GM12878 (cell line): ENCODE measurements at regions not wholly inside any gene's neighbourhood (a gene's known extent, or its start where the extent isn't known, plus 50 kb on each side); places are given as distances from the start of the nearest gene placed in this dataset.

Experiments used
- ATAC-seq: fragments of 200-7000 bp; cut with Tn5 transposase; 3 replicates; pipeline ENCODE4 v1.9.1; 2020; ENCODE audit warnings: mild to moderate bottlenecking, moderate library complexity
- BruUV-seq: library from RNA; stranded (reverse); fragments of 400-500 nt; replicated peaks from 2 replicates; lab custom pipeline; 2021; lab: Mats Ljungman, UMichigan
- CTCF ChIA-PET: fragments of 300-600 bp; sonication (Branson Sonifier 250); formaldehyde crosslinking; extraction: SDS; loops from one replicate; lab custom pipeline; 2021; ENCODE audit warnings: inconsistent platforms; lab: Yijun Ruan, JAX
- POLR2A ChIA-PET: fragments of 350-600 bp; formaldehyde crosslinking; extraction: SDS; loops from one replicate; lab custom pipeline; 2021; ENCODE audit warnings: inconsistent platforms; lab: Charles Lee
- RAD21 ChIA-PET: fragments of 300-600 bp; sonication (Branson Sonifier 250); formaldehyde crosslinking; loops from one replicate; lab custom pipeline; 2023; ENCODE audit warnings: antibody characterized with exemption; ENCODE audit not compliant: unreplicated experiment; lab: Charles Lee
- SMC1A ChIA-PET: fragments of 300-600 bp; sonication (Branson Sonifier 250); formaldehyde crosslinking; loops from one replicate; lab custom pipeline; 2023; ENCODE audit not compliant: unreplicated experiment, uncharacterized antibody; lab: Charles Lee
- DNase-seq: peaks from one replicate; pipeline ENCODE4 v3.0.0-alpha.2; 2011; ENCODE audit warnings: low read depth, low spot score
- FAIRE-seq: peaks from 3 replicates; lab custom pipeline; 2011; peaks lifted over from hg19 to GRCh38; lab: Jason Lieb, UNC
- H2AFZ ChIP-seq: 2 replicates; pipeline ENCODE4 v1.6.0; 2011; ENCODE audit warnings: low read depth, low read length, control low read depth; ENCODE audit not compliant: control insufficient read depth
- H3K27ac ChIP-seq: 2 replicates; pipeline ENCODE4 v1.5.1; 2011; ENCODE audit warnings: control low read depth; ENCODE audit not compliant: control insufficient read depth, insufficient read depth
- H3K27me3 ChIP-seq, 2 experiments: replicated peaks in 1 of 2; 2 replicates each; pipeline versions ENCODE4 v1.6.0 to v1.6.1; 2011; ENCODE audit warnings: low read length in 1 of 2; ENCODE audit not compliant: control insufficient read depth in 2 of 2, insufficient read depth in 2 of 2
- H3K36me3 ChIP-seq, 2 experiments: 2 replicates each; pipeline ENCODE4 v1.5.1; 2011; ENCODE audit warnings: low read length in 1 of 2; ENCODE audit not compliant: control insufficient read depth in 2 of 2, insufficient read depth in 2 of 2
- H3K4me1 ChIP-seq: 2 replicates; pipeline ENCODE4 v1.6.1; 2011; ENCODE audit warnings: mild to moderate bottlenecking, low read length, moderate library complexity, mixed read lengths; ENCODE audit not compliant: control insufficient read depth, insufficient read depth
- H3K4me2 ChIP-seq: 2 replicates; pipeline ENCODE4 v1.6.0; 2011; ENCODE audit warnings: control low read depth; ENCODE audit not compliant: control insufficient read depth, insufficient read depth
- H3K4me3 ChIP-seq: fragments of 200-600 bp; sonication (generic); 2 replicates; pipeline ENCODE4 v1.5.1; 2016
- H3K79me2 ChIP-seq: 2 replicates; pipeline ENCODE4 v1.6.0; 2011; ENCODE audit warnings: low read length; ENCODE audit not compliant: control insufficient read depth, insufficient read depth
- H3K9ac ChIP-seq: 2 replicates; pipeline ENCODE4 v1.8.0; 2011; ENCODE audit warnings: low read length, control low read depth, mixed read lengths; ENCODE audit not compliant: control insufficient read depth, insufficient read depth
- H3K9me3 ChIP-seq: replicated peaks from 3 replicates; pipeline ENCODE4 v1.5.1; 2011; ENCODE audit warnings: mild to moderate bottlenecking, low read length; ENCODE audit not compliant: control insufficient read depth, insufficient read depth
- H4K20me1 ChIP-seq: 2 replicates; pipeline ENCODE4 v1.6.0; 2011; ENCODE audit not compliant: control insufficient read depth, insufficient read depth
- BCL11A ChIP-seq: IDR thresholded peaks from 2 replicates; pipeline ENCODE4 v1.6.1; 2011; ENCODE audit warnings: low read depth, low read length
- CEBPB ChIP-seq, 2 experiments: fragments of 150-350 bp in 1 of 2; IDR thresholded peaks; 2 replicates each; pipeline ENCODE4 v1.6.1; 2012 to 2014; ENCODE audit warnings: low read depth in 2 of 2, low read length in 2 of 2, borderline replicate concordance in 1 of 2, inconsistent platforms in 1 of 2
- FOS ChIP-seq: IDR thresholded peaks from 3 replicates; pipeline ENCODE4 v1.6.1; 2011; ENCODE audit warnings: borderline replicate concordance; ENCODE audit not compliant: insufficient read length; ENCODE audit errors: extremely low read depth
- HCFC1 ChIP-seq: fragments of 150-350 bp; IDR thresholded peaks from 2 replicates; pipeline ENCODE4 v1.6.1; 2014; ENCODE audit warnings: low read length
- HDAC6 ChIP-seq: fragments of 200-600 bp; sonication (generic); IDR thresholded peaks from one replicate; pipeline ENCODE4 v1.8.0; 2017; ENCODE audit warnings: antibody characterized with exemption; ENCODE audit not compliant: unreplicated experiment
- IKZF1 ChIP-seq: fragments of 450-650 bp; conservative IDR thresholded peaks from 2 replicates; pipeline ENCODE4 v1.6.1; 2017; ENCODE audit warnings: antibody characterized with exemption, mild to moderate bottlenecking
- KLF5 ChIP-seq: fragments of 450-650 bp; IDR thresholded peaks from 2 replicates; pipeline ENCODE4 v1.6.1; 2014; ENCODE audit warnings: mild to moderate bottlenecking; ENCODE audit not compliant: partially characterized antibody
- MYC ChIP-seq: IDR thresholded peaks from 2 replicates; pipeline ENCODE4 v1.6.1; 2011; ENCODE audit warnings: mild to moderate bottlenecking, low read length, moderate library complexity, inconsistent platforms; ENCODE audit not compliant: insufficient read depth, insufficient replicate concordance, insufficient read length, severe bottlenecking
- NFYB ChIP-seq: IDR thresholded peaks from 2 replicates; pipeline ENCODE4 v1.6.1; 2011; ENCODE audit warnings: low read depth, mild to moderate bottlenecking, low read length, improper control_type of control experiment, moderate library complexity; ENCODE audit not compliant: insufficient read depth
- RB1 ChIP-seq: fragments of 450-650 bp; formaldehyde crosslinking; IDR thresholded peaks from 2 replicates; pipeline ENCODE4 v1.6.1; 2017; ENCODE audit warnings: mild to moderate bottlenecking, borderline replicate concordance
- RBBP5 ChIP-seq: fragments of 200-600 bp; sonication (generic); conservative IDR thresholded peaks from 2 replicates; pipeline ENCODE4 v1.6.1; 2016
- WRNIP1 ChIP-seq: IDR thresholded peaks from 2 replicates; pipeline ENCODE4 v1.6.1; 2011; ENCODE audit warnings: low read depth, low read length, improper control_type of control experiment, borderline replicate concordance
- YBX1 ChIP-seq: fragments of 450-650 bp; IDR thresholded peaks from 2 replicates; pipeline ENCODE4 v1.6.1; 2016; ENCODE audit warnings: antibody characterized with exemption
- ZNF274 ChIP-seq: IDR thresholded peaks from one replicate; pipeline ENCODE4 v1.8.0; 2011; ENCODE audit not compliant: insufficient read length, insufficient read depth
- in situ Hi-C: fragments of 300-500 bp; cut with MboI; formaldehyde crosslinking; loops from 9 replicates; pipeline ENCODE4 v1.14.3; 2018; ENCODE audit warnings: mixed read lengths
- intact Hi-C: fragments of 100-400 bp; cut with micrococcal nuclease; formaldehyde crosslinking; loops from one replicate; pipeline ENCODE4 v1.14.2; 2022; ENCODE audit not compliant: unreplicated experiment
- TF ChIP-seq, protein P1 (sequence below): IDR thresholded peaks from 2 replicates; pipeline ENCODE4 v1.6.1; 2012; ENCODE audit warnings: low read depth, low read length, improper control_type of control experiment
- TF ChIP-seq, protein P2 (sequence below): IDR thresholded peaks from 2 replicates; pipeline ENCODE4 v1.6.1; 2012; ENCODE audit warnings: improper control_type of control experiment, low read depth, low read length; ENCODE audit not compliant: insufficient replicate concordance
- TF ChIP-seq, protein P3 (sequence below): fragments of 450-650 bp; IDR thresholded peaks from 2 replicates; pipeline ENCODE4 v1.6.1; 2017; ENCODE audit warnings: mild to moderate bottlenecking, low read depth, inconsistent platforms; ENCODE audit not compliant: poor library complexity, severe bottlenecking
- TF ChIP-seq, protein P4 (sequence below): IDR thresholded peaks from 2 replicates; pipeline ENCODE4 v1.6.1; 2011; ENCODE audit warnings: borderline replicate concordance, low read depth, mild to moderate bottlenecking, moderate library complexity, mixed read lengths, low read length; ENCODE audit not compliant: insufficient read depth; ENCODE audit errors: extremely low read length

DNA sequence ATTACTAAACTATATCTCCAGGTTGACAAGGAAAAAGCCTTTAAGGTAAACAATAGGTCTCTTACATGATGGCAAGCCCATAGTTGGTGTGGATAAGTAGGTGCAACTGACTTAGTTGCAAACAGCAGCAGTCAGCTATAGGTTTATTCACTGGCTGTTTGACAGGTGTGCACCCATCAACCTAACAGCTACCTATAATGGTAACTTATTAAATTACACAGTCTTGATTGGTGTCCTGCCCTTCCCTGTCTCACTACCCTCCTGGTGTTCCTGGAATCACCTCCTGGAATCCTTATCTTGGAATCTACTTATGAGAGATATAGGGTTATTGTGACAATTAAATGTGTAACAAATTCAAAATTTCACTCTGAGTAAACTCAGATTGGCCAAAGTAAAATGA lies 467.8 kb upstream of the UBE2E2 start:
- intact Hi-C loops = no loop called here
- no TSS peak for BruUV-seq
- ChIA-PET CTCF (no interaction called here), POLR2A (no interaction called here), RAD21 (no interaction called here), SMC1A (no interaction called here)
- ATAC-seq (no peak), FAIRE-seq (no peak), DNase-seq (no peak)
- H2AFZ ChIP-seq = no peak overlapping the region
- no peaks in the 10 kb centered on the region for H3K79me2 ChIP-seq
- H3K4me3 ChIP-seq = no peak overlapping the region
- H3K27ac ChIP-seq = no peak overlapping the region
- H3K36me3 ChIP-seq = no peaks in the 10 kb centered on the region
- H3K9me3 ChIP-seq = no peaks in the 10 kb centered on the region
- no peaks in the 10 kb centered on the region for H3K27me3 ChIP-seq
- in situ Hi-C loops = no loop called here
- H3K9ac ChIP-seq = no peak overlapping the region
- H4K20me1 ChIP-seq = no peaks in the 10 kb centered on the region
- no peaks in the 10 kb centered on the region for H3K4me1 ChIP-seq
- no peak overlapping the region for H3K4me2 ChIP-seq
- TF ChIP-seq MYC (no peak), CEBPB (IDR thresholded peaks at IDR 0.05; ENCODE audit: borderline replicate concordance in 1 of 2, low read depth in 2 of 2, low read length in 2 of 2) (no peak), IKZF1 (no peak), NFYB (no peak), WRNIP1 (no peak), RBBP5 (no peak), FOS (no peak), YBX1 (no peak), ZNF274 (no peak), HDAC6 (no peak), RB1 (no peak), KLF5 (no peak), BCL11A (no peak), HCFC1 (no peak)
- TF ChIP-seq, protein P1, sequence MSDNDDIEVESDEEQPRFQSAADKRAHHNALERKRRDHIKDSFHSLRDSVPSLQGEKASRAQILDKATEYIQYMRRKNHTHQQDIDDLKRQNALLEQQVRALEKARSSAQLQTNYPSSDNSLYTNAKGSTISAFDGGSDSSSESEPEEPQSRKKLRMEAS = no peak
- TF ChIP-seq, protein P2, sequence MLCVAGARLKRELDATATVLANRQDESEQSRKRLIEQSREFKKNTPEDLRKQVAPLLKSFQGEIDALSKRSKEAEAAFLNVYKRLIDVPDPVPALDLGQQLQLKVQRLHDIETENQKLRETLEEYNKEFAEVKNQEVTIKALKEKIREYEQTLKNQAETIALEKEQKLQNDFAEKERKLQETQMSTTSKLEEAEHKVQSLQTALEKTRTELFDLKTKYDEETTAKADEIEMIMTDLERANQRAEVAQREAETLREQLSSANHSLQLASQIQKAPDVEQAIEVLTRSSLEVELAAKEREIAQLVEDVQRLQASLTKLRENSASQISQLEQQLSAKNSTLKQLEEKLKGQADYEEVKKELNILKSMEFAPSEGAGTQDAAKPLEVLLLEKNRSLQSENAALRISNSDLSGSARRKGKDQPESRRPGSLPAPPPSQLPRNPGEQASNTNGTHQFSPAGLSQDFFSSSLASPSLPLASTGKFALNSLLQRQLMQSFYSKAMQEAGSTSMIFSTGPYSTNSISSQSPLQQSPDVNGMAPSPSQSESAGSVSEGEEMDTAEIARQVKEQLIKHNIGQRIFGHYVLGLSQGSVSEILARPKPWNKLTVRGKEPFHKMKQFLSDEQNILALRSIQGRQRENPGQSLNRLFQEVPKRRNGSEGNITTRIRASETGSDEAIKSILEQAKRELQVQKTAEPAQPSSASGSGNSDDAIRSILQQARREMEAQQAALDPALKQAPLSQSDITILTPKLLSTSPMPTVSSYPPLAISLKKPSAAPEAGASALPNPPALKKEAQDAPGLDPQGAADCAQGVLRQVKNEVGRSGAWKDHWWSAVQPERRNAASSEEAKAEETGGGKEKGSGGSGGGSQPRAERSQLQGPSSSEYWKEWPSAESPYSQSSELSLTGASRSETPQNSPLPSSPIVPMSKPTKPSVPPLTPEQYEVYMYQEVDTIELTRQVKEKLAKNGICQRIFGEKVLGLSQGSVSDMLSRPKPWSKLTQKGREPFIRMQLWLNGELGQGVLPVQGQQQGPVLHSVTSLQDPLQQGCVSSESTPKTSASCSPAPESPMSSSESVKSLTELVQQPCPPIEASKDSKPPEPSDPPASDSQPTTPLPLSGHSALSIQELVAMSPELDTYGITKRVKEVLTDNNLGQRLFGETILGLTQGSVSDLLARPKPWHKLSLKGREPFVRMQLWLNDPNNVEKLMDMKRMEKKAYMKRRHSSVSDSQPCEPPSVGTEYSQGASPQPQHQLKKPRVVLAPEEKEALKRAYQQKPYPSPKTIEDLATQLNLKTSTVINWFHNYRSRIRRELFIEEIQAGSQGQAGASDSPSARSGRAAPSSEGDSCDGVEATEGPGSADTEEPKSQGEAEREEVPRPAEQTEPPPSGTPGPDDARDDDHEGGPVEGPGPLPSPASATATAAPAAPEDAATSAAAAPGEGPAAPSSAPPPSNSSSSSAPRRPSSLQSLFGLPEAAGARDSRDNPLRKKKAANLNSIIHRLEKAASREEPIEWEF = no peak
- TF ChIP-seq, protein P3, sequence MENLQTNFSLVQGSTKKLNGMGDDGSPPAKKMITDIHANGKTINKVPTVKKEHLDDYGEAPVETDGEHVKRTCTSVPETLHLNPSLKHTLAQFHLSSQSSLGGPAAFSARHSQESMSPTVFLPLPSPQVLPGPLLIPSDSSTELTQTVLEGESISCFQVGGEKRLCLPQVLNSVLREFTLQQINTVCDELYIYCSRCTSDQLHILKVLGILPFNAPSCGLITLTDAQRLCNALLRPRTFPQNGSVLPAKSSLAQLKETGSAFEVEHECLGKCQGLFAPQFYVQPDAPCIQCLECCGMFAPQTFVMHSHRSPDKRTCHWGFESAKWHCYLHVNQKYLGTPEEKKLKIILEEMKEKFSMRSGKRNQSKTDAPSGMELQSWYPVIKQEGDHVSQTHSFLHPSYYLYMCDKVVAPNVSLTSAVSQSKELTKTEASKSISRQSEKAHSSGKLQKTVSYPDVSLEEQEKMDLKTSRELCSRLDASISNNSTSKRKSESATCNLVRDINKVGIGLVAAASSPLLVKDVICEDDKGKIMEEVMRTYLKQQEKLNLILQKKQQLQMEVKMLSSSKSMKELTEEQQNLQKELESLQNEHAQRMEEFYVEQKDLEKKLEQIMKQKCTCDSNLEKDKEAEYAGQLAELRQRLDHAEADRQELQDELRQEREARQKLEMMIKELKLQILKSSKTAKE = no peak
- TF ChIP-seq, protein P4, sequence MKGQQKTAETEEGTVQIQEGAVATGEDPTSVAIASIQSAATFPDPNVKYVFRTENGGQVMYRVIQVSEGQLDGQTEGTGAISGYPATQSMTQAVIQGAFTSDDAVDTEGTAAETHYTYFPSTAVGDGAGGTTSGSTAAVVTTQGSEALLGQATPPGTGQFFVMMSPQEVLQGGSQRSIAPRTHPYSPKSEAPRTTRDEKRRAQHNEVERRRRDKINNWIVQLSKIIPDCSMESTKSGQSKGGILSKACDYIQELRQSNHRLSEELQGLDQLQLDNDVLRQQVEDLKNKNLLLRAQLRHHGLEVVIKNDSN = no peak
